ENCODE measurements at regions not wholly inside any gene's neighbourhood (a gene's known extent, or its start where the extent isn't known, plus 50 kb on each side); places are given as distances from the start of the nearest gene placed in this dataset.

DNA sequence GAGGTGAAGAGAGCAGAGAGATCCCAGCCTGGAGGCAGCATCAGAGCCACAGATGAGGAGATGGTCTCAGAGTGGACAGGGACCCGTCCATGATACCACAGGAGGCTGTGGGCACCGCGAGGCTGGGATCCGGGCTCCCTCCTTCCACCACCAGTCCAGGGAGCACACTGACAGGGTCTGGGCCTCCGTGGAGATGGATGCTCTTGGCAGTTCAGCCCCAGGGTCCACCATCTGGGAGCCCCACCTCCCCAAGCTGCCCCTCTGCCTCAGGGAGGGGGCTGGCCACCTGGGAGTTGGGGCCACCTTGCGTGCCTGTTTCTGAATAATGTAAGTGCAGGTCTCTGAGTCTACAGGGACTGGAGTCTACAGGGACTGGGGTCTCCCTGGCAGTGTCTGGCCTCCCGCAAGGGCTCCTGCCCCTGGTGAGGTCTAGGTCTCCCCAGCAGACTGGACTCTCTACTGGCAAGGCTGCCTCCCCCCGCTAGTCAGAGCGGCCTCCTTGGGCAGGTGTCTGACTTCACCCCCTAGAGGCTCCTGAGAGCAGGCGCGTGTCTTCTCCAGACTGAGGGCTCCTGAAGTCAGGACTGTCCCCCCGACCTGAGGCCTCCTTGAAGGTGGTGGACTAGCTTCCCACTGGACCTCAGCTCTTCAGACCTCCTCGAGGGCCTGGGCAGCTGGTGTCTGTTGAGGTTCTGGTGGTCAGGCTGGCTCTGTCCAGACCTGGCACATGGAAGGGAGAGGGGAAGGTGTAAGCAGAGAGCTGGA is 218.5 kb downstream of the PTPRU start:
- DNase-seq = no peak

GRCh38 chr1:29453502-29454240 is 217.3 kb downstream of the PTPRU start:
- DNase-seq = peak; percentile 54

DNA sequence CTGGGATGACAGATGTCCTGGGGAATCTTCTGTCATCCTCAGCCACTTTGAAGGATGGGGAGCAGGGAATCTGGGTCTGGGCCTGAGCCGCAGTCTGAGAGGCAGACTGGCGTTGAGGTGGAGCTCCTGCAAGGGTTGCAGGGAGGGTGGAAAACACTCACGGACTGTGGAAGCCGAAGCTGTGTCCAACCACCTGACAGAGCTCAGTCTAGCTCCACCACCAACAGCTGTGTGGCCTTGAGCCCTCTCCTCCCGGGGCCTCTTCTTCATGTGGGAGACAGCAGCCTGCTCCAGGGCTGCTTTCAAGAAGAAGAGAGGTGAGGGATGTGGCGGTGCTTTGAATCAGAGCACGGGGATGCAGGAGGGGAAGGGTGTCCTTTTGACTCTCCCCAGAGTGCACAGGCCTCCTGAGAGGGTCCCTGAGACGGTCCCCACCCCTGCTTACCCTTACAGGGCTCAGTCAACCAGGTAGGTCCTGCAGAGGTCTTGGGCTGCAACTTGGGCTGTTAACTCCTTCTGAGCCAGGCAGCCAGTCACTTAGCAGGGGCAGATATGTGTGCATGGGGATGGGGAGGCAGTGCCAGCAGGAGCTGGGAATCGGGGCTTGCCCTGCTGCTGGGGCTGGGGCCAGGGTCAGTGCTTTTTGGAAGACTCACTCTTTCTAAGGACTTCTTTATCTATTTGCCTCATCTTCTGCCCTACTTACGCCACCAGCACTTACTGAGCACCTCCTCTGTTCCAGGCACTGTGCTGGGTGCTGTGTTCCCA is 216.3 kb downstream of the PTPRU start:
- DNase-seq = no peak

DNA sequence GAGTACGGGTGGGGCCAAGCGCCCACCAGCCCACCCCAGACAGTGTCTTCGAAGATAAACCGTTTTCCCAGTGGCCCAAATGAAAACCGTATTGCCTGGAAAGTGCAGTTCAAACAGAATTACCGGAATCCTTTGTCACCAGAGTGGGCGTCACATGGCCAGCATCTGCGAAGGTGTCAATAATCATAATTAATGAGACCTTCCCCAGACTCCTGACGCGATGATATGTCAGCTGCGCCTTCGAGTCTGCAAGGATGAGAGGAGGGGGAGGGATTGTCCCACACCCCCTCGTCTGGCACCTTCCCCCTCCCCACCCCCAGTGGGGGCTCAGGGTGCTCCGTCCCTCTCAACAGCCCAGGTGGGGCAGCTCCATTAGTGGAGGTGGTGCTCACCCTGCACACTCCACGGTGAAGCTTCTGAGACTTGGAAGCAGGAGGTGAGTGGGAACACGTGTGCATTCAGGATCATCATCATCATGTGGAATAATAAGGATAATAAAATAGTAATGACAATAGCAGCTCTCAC is 215.1 kb downstream of the PTPRU start:
- no peak for DNase-seq

GRCh38 chr1:29450591-29450990 is 214.3 kb downstream of the PTPRU start:
- no peak for DNase-seq

- no peak for DNase-seq
Observed at GRCh38 chr1:29448456-29449235, 212.3 kb downstream of the PTPRU start.

GRCh38 chr1:29447368-29447767 is 211.0 kb downstream of the PTPRU start:
- DNase-seq = no peak

DNA sequence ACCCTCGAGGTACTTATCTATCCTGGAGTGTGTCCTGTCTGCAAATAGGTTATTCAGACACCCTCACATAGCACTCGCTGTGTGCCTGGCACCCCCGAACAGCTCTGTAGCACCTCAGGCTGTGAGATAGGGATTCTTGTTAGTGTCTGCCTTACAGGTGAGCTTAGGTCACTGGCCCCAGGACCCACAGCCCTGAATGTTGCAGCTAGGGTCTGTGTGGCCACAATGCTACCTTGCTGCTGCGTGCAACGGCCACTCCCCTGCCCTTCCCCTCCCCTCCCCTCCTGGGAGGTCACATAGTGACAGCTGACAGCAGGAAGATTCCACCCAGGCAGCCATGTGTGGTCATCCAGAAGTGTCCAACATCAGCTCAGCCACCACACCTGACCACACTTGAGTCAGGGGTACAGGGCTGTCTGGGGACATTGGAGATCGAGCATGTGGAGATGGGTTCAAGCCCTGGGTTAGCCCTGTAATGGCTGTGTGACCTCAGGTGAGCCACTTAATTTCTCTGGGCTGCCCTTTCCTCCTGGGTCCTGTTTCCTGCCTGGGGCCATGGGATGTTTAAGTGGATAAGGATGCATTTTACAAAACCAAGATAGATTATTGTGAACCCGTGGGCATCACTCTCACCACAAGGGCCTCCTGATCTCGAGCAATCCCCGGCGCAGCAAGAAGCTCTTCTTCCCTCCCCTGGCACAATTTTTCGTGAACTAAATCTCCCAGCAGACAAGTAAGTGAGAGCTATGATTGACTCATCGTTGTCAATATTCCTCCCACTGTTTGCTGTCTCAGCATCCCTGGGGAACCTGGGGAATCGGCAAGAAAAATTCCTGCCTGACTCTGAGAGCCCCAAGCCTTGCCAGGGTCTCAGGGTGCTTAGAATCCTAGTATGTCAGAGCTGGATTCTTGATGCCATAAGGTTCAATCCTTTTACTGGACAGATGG is 208.7 kb downstream of the PTPRU start:
- no peak for DNase-seq

- DNase-seq = no peak
Observed at GRCh38 chr1:29444081-29444715, 207.9 kb downstream of the PTPRU start.

DNA sequence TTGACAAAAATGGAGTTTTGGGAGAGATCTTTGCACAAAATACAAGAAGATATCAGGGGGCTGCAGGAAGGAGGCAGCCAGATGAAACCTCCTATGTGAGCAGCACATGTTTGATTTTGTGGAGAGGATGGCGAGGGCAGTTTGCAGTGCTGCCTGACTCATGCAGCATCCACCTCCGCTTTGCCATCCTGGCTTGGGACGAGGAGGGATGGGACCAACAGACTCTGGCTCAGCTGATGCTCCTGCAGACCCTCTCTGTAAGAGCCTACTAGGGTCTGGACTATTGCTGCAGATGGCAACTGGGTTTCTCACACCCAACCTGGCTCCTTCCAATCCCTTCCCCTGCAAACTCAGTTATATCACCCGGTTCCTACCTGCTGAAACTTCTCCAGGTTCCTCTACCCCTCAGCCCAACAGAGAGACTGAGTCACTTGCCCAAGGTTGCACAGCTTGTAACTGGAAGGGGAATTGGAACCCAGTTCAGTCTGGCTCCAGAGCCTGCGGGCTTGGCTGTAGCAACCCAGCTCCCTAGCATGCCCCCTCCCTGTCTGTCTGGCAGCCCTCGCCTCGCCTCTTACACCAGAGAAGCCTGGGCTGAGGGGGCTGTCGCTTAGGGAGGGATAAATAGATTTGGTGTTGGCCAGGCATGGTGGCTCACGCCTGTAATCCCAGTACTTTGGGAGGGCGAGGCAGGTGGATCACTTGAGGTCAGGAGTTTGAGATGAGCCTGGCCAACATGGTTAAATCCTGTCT is 205.8 kb downstream of the PTPRU start:
- no peak for DNase-seq

- no peak for DNase-seq
Observed at GRCh38 chr1:29439615-29440014, 203.3 kb downstream of the PTPRU start.

DNA sequence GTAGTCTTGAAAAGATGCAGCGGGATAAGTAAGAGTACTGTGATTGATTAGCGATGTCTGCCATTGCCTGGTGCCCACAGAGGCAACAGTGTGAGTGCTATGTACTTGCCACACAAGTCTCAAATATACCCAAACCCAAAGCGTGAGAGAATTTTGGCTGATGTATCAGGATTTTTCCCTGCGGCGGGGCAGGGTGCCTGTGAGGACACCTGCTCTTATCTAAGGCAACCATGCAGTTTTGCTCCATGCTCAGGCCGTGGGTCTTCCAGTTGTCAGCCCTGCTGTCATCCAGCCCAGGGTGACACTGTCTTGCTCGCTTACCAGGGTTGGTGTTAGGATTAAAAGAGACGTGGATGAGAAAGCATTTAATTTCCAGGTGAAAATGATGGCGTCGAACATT is 202.7 kb downstream of the PTPRU start:
- no peak for DNase-seq

DNA sequence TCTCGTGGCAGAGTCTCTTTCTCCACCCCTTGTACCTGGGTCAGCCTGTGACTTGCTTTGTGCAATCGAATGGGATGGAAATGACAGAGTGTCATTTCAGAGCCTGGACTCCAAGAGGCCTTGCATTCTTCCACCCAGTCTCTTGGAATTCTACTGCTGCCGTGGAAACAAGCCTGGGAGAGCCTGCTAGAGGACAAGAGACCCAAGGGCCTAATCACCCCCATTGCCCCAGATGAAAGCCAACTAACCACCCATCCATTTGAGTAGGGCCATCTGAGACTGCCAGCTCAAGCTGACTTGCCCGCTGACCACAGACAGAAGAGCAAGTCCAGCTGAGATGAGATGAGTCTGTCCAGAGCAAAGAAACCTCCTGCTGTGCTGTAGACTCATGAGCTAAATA is 201.6 kb downstream of the PTPRU start:
- no peak for DNase-seq

GRCh38 chr1:29436181-29436785 is 200.0 kb downstream of the PTPRU start:
- DNase-seq = no peak

GRCh38 chr1:29433830-29434229 is 197.5 kb downstream of the PTPRU start:
- no peak for DNase-seq

GRCh38 chr1:29431138-29431537 is 194.8 kb downstream of the PTPRU start:
- DNase-seq = no peak

- DNase-seq = no peak
Observed at GRCh38 chr1:29429656-29430055, 193.3 kb downstream of the PTPRU start.

DNA sequence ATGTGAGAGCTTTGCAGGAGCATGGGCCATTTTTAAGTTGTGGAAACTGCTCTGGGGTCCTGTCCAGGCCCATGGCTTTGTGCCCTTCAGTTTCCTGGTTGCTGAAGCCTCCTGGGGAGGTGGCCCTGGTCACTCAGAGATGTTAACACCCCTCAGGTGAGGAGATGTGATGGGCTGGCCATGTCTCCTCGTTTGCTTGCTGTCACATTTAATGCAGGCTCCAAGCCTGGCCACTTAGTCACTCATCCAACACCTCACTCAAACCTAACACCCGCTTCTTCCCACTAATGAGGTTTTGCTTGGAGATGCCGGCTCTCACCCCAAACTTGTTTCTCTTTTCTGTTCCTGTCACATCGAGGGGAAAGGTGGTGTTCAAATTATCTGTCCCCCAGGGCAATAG is 192.7 kb downstream of the PTPRU start:
- no peak for DNase-seq

DNA sequence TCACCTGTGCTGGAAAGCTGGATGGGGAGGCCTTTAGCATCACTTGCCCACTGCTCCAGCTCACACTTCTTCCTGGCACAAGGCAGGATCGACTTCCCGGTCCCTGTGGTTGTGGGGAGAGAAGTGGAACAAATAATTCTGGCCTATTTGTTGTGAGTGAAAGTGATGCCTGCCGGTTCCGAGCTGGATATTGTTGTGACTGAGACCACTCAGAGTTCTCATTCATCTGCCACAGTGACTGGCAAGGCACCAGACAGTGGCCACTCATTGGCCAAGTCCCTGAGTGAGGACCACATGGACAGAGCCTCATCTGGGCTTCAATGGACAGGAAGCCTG is 191.9 kb downstream of the PTPRU start:
- DNase-seq = no peak

Measured in EL (cell line).